Astrocyte of the cerebellum (primary cell): ENCODE measurements at regions not wholly inside any gene's neighbourhood (a gene's known extent, or its start where the extent isn't known, plus 50 kb on each side); places are given as distances from the start of the nearest gene placed in this dataset.

ENCODE experiments used
- DNase-seq: peaks from one replicate; pipeline ENCODE4 v3.0.0-alpha.2; 2011; ENCODE audit warnings: low read depth
- H3K4me3 ChIP-seq: 2 replicates; pipeline ENCODE4 v1.5.1; 2011; ENCODE audit warnings: mild to moderate bottlenecking, low read depth, low read length, moderate library complexity
- in situ Hi-C: cut with HindIII; loops from 2 replicates; pipeline ENCODE4 v1.10.0; 2017; ENCODE audit warnings: low sequenced_read_pairs
- TF ChIP-seq, protein P1 (sequence below): IDR thresholded peaks from 2 replicates; pipeline ENCODE4 v1.5.1; 2012; ENCODE audit warnings: low read length, low read depth, moderate library complexity, mild to moderate bottlenecking; ENCODE audit errors: missing control alignments

DNA sequence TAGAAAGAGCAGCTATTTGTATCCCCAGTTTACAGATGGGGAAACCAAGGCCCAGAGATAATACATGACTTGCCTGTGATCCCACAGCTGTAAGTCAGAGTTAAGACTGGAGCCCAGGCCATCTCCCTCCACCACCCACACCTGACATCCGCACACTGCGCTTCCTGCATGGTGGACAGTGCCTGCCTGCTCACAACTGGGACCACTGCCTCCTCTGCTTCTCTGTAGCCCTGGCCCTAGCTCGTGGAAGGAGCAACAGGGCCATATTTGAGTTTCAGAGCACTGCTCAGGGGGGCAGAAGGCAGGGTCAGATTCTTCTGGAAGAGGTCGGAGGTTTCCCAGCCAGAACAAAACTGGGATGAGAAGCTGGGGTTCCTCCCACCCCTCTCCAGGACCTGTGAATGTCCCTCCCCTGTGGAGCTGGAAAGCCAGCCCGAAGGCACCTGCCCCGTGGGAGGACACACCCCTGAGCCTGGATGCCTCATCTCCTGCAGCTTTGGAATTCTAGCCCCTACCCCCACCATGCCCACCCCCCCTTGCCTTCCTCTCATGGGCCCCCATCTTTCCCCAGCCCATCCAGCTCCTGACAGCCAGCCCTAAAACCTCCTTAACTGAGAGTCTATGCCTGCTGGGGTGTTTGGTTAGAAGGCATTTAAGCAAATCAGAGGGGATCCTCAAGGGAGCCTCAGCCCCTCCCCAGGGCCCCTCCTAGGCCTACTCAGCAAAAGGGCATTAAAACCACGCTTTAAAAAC lies 100.1 kb downstream of the TPRA1 start:
- TF ChIP-seq, protein P1, sequence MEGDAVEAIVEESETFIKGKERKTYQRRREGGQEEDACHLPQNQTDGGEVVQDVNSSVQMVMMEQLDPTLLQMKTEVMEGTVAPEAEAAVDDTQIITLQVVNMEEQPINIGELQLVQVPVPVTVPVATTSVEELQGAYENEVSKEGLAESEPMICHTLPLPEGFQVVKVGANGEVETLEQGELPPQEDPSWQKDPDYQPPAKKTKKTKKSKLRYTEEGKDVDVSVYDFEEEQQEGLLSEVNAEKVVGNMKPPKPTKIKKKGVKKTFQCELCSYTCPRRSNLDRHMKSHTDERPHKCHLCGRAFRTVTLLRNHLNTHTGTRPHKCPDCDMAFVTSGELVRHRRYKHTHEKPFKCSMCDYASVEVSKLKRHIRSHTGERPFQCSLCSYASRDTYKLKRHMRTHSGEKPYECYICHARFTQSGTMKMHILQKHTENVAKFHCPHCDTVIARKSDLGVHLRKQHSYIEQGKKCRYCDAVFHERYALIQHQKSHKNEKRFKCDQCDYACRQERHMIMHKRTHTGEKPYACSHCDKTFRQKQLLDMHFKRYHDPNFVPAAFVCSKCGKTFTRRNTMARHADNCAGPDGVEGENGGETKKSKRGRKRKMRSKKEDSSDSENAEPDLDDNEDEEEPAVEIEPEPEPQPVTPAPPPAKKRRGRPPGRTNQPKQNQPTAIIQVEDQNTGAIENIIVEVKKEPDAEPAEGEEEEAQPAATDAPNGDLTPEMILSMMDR, result no peak
- in situ Hi-C loops, result no loop called here
- H3K4me3 ChIP-seq, result no peak overlapping the region
- no peak for DNase-seq

- no peak overlapping the region for H3K4me3 ChIP-seq
- in situ Hi-C loops, result no loop called here
- DNase-seq, result no peak
- TF ChIP-seq, protein P1, result no peak
Observed at GRCh38 chr3:127489357-127489756, 101.2 kb downstream of the TPRA1 start.

DNA sequence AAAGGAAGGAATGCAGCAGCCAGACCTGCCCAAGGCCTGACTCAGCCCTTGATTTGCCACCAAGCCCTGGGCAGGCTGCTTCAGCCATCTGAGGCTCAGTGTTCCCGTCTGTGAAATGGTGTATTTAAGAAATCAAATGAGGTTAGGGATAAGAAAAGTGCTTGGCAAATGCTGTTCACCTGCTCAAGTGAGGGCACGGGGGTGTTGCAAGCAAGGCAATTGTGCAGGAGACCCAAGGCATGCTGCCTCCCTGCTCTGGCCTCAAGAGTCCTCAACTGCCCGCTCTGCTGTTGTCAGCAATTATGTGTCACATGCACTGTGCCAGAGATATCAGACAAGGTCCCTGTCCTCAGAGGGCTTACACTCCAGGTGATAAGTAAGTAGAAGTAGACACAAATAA lies 101.8 kb downstream of the TPRA1 start:
- H3K4me3 ChIP-seq, result no peak overlapping the region
- DNase-seq, result no peak
- in situ Hi-C loops, result no loop called here
- TF ChIP-seq, protein P1, result no peak

DNA sequence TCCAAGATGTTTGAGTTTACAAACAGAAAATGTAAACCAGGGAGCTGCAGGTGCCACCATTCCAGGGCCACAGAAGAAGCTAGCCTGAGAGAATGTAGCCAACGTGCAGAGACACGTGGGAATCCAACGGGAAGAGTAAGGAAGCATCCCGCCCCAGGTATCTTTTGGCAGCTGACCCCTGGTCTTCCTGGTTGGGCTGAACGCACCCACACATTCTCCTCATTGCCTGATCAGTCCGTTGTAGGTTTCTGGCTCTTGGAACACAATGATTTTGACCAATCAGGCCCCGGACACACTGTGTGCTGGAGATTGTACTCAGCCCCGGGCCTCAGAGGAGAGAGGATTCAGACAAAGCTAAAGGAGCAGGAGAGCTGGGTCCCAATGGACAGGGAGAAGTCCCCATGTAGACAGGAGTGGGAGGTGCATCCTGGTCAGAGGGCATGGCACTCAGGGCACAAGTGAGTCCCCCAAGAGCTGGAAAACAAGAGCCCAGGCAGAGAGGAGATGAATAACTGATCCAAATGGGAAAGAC lies 102.3 kb downstream of the TPRA1 start:
- in situ Hi-C loops, result no loop called here

DNA sequence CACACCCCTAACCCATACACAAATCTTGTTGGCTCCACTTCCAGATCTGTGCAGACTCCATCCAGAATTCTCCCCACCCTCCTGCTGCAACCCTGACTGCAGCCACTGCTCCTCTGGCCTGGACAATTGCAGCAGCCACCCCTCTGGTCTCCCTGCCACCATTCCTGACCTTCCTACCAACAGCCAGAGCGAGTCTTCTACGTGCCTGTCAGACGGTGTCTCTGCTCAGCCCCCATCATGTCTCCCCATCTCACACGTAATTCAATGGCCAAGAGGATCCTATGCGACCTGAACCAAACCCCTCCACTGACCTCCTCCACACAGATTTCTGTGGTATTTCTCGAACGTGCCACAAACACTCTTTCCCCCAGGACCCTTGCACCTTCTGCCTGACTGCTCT lies 103.3 kb downstream of the TPRA1 start:
- in situ Hi-C loops, result no loop called here
- no peak for DNase-seq
- TF ChIP-seq, protein P1, result no peak
- no peak overlapping the region for H3K4me3 ChIP-seq

More for the DNA sequence above, 102.3 kb downstream of the TPRA1 start:
- no peak overlapping the region for H3K4me3 ChIP-seq
- TF ChIP-seq, protein P1, result no peak
- DNase-seq, result no peak

DNA sequence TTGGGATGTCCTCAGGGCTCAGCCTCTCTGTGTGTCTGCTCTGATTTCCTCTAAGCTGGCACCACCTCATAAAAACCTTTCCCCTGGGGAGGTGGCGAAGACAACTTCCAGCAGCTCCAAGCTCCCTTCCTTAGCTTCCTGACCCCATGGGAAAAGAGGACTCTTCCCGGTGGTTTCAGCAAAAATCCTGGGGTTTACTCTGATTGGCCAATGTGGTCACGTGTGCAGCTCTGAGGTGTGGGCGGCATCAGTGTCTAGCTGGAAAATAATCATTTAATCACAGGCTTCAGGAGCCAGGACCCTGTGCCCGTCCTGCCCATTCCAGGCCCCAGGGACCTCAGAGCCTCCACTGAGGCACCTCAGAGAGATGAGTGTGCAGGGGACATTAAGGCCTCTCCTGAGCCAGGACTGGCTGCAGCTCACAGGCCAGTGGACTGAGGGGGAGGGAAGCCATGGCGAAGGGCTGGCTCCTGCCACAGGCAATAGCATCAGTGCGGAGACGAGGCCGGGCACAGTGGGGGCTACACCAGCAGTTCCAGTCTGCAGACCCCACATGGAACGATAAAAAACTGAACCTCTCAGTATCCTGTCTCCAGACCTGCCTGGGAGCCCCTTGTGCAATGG lies 104.1 kb downstream of the TPRA1 start:
- in situ Hi-C loops, result no loop called here
- H3K4me3 ChIP-seq, result no peak overlapping the region
- no peak for DNase-seq
- TF ChIP-seq, protein P1, result no peak
